Psoas muscle (tissue), 7 donors: ENCODE measurements at regions not wholly inside any gene's neighbourhood (a gene's known extent, or its start where the extent isn't known, plus 50 kb on each side); places are given as distances from the start of the nearest gene placed in this dataset.

Source experiments
- ATAC-seq, 4 donors: fragments of 200-7000 bp; cut with Tn5 transposase; one replicate each; pipeline ENCODE4 v1.9.1; 2020; ENCODE audit warnings: moderate library complexity in 3 of 4, mild to moderate bottlenecking in 2 of 4
- DNase-seq, 2 donors: peaks; one replicate each; pipeline ENCODE4 v3.0.0-alpha.2; 2020
- H3K27ac ChIP-seq: fragments of 200-600 bp; one replicate; pipeline ENCODE4 v1.8.0; 2022
- H3K27me3 ChIP-seq, 3 donors: fragments of 200-600 bp in 1 of 3; one replicate each; pipeline versions ENCODE4 v1.6.1 to v1.8.0; 2013 to 2022; ENCODE audit warnings: low read length in 2 of 3, mild to moderate bottlenecking in 2 of 3, moderate library complexity in 1 of 3; ENCODE audit not compliant: insufficient read depth in 3 of 3
- H3K36me3 ChIP-seq, 2 donors: fragments of 200-600 bp in 1 of 2; one replicate each; pipeline versions ENCODE4 v1.6.1 to v1.8.0; 2013 to 2022; ENCODE audit warnings: low read depth in 1 of 2, mild to moderate bottlenecking in 1 of 2, moderate library complexity in 1 of 2; ENCODE audit not compliant: insufficient read depth in 1 of 2
- H3K4me1 ChIP-seq: fragments of 200-600 bp; one replicate; pipeline ENCODE4 v1.8.0; 2022
- H3K4me3 ChIP-seq: fragments of 200-600 bp; one replicate; pipeline ENCODE4 v1.8.0; 2022; ENCODE audit warnings: mild to moderate bottlenecking
- H3K9me3 ChIP-seq: fragments of 200-600 bp; one replicate; pipeline ENCODE4 v1.8.0; 2022
- CTCF ChIP-seq: fragments of 200-600 bp; IDR thresholded peaks from one replicate; pipeline ENCODE4 v1.8.0; 2022; ENCODE audit warnings: antibody characterized with exemption
- WGBS, 3 donors: extraction: QIAGEN DNeasy Blood & Tissue Kit; methylation state at CpG; one replicate each; pipeline versions ENCODE4 v1.1.6 to v1.1.7; 2013; 5-methylcytosine and 5-hydroxymethylcytosine counted together
- intact Hi-C, 2 donors: fragments of 100-400 bp; cut with DNase I; formaldehyde crosslinking; loops; one replicate each; pipeline versions ENCODE4 v1.11.0 to v1.14.2; 2022
- donor health status: healthy with polysubstance abuse.
- donor health status: DM: no; HTN: no; CAD: no; lungs with moderate emphysema.
- donor health status: Bipolar disorder and iron deficiency.
- donor health status: healthy.
- donor health status: DM: yes; HTN: yes; CAD: no.
- donor health status: DM: no; HTN: no; CAD: no.
- donor health status: DM: yes; HTN: yes; CAD: no.

- intact Hi-C loops = no loop called here
- Histone ChIP-seq H3K27ac (no peak overlapping the region), H3K4me3 (no peak overlapping the region), H3K4me1 (no peaks in the 10 kb centered on the region), H3K36me3 (no peaks in the 10 kb centered on the region), H3K9me3 (peaks cover 6% of the 10 kb centered on the region), H3K27me3 (no peaks in the 10 kb centered on the region)
- DNase-seq (no peak), ATAC-seq (no peak)
- TF ChIP-seq CTCF = no peak
- WGBS, 3 donors = 92 to 100% (median 96%) methylated on average over 5 of the region's 5 CpGs
These were observed 110.5 kb downstream of the ZFP36L2 start for GRCh38 chr2:43115881-43116280.

DNA sequence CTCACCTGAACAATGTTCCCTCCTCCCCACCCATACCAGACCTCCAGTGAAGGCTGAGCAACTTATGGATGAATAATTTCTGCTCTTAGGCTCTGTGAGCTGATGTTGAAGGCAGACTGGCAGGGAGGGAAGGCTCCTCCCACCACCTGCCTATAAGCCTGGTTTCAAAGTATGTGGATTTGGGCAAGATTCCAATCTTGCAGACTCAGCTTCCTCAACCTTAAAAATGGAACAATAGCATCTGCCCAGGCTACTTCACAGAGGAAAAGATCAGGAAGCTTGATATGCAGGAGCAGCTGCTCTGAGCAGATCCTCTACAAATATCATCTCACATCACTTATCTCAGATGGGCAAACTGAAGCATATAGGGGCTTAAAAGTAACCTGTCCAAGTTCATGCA is 112.2 kb downstream of the ZFP36L2 start:
- H3K36me3 ChIP-seq = no peaks in the 10 kb centered on the region
- intact Hi-C loops = no loop called here
- DNase-seq = no peak
- H3K4me1 ChIP-seq = no peaks in the 10 kb centered on the region
- no peak for TF ChIP-seq CTCF
- peak in 1 of 4 donors; percentile 18 for ATAC-seq
- H3K4me3 ChIP-seq = no peak overlapping the region
- peaks cover under 1% of the 10 kb centered on the region for H3K9me3 ChIP-seq
- H3K27me3 ChIP-seq = no peaks in the 10 kb centered on the region
- peak overlapping the region; percentile 9 for H3K27ac ChIP-seq

DNA sequence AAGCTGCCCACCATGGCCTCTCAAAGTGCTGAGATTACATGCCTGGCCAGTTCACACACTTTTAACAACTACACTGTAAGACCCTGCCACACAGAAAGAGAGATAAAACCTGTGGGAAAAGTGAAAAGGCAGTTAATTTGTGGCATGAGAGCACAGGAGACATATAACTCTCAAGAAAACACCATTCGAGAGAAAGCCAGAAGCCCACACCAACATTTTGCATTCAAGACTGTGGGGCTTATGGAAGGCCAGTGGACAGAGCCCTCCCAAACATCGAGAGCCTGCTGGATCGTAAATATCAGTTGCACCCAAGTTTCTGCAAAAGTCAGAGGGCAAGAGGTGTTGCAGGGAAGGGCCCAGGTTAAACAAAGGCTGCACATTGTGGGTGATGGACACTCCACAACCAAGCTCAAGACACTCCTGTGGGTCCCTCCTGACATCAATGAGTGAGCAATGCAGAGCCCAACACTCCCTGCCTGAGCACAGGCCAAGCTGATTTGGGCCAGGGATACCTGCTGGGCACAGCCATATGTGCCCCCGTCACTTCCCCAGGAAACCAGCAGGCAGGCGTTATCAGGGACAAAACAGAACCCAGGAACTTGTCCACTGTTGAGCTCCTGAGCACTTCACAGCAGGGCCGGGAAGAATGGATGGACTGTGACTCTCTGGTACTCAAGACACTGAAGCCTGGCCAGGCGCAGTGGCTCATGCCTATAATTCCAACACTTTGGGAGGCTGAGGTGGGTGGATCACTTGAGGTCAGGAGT is 114.4 kb downstream of the ZFP36L2 start:
- no peak for TF ChIP-seq CTCF
- no peak for DNase-seq
- Histone ChIP-seq H3K9me3 (no peaks in the 10 kb centered on the region), H3K27ac (no peak overlapping the region), H3K4me3 (no peak overlapping the region), H3K36me3 (no peaks in the 10 kb centered on the region), H3K4me1 (no peaks in the 10 kb centered on the region), H3K27me3 (no peaks in the 10 kb centered on the region)
- ATAC-seq = no peak
- intact Hi-C loops = no loop called here
- WGBS, 3 donors = 90 to 93% (median 90%) methylated on average over 7 of the region's 7 CpGs

DNA sequence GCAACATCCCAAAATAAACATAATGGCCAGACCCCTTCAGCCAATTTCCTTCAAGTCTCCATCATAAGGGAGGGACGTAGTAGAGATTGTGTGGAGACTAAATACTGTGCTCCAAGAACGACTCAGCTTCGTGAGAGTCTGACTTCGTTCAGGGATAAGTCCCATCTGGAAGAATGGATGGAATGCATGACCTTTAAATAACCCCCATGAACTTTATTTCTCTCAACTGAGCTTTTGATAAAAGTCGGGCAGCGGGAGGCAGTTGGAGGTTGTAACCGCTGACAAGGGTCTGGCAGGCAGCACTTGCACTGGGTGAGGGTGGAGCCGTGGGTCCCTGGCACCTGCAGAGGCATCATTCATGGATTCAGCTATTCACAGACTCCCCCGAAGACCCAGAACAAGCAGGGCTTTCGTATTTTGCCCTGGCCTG is 115.9 kb downstream of the ZFP36L2 start:
- TF ChIP-seq CTCF = no peak
- H3K4me3 ChIP-seq = no peak overlapping the region
- H3K27ac ChIP-seq = no peak overlapping the region
- no peaks in the 10 kb centered on the region for H3K36me3 ChIP-seq
- H3K9me3 ChIP-seq = no peaks in the 10 kb centered on the region
- 36 to 46% (median 36%) methylated on average over 10 of the region's 10 CpGs for WGBS, 3 donors
- no peak for DNase-seq
- ATAC-seq = no peak
- no peaks in the 10 kb centered on the region for H3K4me1 ChIP-seq
- no peaks in the 10 kb centered on the region for H3K27me3 ChIP-seq
- intact Hi-C loops = no loop called here
